GM12872 (cell line): ENCODE measurements at regions not wholly inside any gene's neighbourhood (a gene's known extent, or its start where the extent isn't known, plus 50 kb on each side); places are given as distances from the start of the nearest gene placed in this dataset.

ENCODE experiments used
- TF ChIP-seq, protein P1 (sequence below): IDR thresholded peaks from 3 replicates; pipeline ENCODE4 v1.5.1; 2011; ENCODE audit warnings: low read depth, mild to moderate bottlenecking, low read length, moderate library complexity; ENCODE audit not compliant: insufficient read depth

DNA sequence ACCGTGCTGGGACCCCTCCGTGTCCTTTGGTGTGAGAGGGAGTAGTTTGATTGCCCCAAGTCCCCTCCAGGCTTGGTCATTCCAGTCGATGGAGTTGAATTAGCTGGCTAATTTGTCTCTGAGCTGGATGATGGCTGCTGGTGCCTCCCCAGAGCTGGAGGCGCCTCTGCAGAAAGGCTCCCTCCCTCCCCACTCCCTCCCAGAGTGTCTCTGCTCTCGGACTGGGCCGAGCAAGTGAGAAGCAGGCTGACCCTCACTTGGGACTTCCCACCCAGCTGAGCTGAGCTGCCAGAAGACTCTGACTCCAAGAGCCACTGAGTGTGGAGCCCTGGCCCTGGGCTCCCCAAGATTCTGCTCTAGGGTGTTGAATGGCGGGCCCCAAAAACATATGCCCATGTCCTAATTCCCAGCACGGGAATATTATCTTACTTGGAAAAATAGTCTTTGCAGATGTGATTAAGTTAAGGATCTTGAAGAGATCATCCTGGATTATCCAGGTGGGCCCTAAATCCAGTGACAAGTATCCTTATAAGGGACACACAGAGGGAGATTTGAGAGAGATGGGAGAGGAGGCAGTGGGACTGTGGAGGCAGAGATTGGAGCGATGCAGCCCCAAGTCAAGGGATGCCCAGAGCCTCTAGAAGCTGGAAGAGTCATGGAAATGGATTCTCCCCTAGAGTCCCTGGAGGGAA, 60.7 kb upstream of the TLE3 start:
- TF ChIP-seq, protein P1, sequence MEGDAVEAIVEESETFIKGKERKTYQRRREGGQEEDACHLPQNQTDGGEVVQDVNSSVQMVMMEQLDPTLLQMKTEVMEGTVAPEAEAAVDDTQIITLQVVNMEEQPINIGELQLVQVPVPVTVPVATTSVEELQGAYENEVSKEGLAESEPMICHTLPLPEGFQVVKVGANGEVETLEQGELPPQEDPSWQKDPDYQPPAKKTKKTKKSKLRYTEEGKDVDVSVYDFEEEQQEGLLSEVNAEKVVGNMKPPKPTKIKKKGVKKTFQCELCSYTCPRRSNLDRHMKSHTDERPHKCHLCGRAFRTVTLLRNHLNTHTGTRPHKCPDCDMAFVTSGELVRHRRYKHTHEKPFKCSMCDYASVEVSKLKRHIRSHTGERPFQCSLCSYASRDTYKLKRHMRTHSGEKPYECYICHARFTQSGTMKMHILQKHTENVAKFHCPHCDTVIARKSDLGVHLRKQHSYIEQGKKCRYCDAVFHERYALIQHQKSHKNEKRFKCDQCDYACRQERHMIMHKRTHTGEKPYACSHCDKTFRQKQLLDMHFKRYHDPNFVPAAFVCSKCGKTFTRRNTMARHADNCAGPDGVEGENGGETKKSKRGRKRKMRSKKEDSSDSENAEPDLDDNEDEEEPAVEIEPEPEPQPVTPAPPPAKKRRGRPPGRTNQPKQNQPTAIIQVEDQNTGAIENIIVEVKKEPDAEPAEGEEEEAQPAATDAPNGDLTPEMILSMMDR = no peak

DNA sequence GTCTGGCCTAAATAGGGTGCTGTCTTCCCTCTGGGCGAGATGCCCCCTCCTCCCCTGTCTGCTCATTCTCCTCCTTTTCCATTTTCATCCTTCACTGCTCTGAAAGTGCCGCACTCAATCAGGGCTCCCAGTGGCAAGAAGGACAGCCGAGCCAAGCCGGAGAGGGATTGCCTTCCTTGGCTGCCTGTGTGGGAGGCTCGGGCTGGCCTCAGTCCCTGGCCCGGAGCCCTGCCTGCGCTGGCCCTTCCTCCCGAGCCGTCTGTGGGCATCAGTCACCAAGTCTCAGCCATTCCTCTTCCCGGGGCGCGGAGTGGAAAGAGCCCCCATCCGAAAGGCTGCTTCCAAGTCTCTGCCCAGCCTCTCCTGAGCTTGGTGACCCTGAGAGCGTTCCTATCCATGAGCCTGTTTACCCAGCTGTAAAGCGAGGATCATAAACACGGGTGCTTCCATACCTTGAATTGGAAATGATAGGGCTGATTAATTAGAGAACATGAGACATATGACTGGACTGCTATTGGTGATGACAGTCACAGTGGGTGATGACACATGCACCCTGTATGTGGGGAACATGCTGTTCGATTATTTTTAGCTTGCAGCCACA, 59.1 kb upstream of the TLE3 start:
- TF ChIP-seq, protein P1 = no peak

DNA sequence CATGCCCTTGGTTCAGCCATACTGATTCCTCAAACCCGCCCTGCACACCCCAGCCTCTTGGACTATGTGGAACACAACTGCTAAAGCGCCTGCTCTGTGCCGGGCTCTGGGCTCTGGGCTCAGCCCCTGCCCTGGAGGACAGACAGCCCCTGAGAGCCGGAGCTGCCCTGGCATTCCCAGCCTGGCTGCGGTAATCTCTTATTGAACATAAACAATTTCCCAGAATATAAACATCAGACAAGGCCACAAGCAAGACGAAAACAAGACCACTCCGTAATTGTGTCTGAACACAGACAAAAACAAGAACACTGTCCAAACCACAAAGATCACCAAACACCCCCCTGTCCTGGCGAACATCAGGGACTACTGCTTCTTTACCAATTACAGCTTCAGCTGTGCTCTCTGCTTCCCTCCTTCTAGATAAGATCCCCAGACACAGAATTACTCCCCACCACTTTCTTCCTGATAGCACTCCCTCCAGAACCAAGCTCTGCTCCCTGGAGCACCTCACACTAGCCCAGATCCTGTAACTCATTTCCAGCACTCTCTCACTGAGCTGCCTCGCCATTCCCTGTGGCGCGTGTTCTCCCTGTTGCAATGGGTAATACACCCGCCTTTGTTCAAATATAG, 57.1 kb upstream of the TLE3 start:
- TF ChIP-seq, protein P1 = no peak

DNA sequence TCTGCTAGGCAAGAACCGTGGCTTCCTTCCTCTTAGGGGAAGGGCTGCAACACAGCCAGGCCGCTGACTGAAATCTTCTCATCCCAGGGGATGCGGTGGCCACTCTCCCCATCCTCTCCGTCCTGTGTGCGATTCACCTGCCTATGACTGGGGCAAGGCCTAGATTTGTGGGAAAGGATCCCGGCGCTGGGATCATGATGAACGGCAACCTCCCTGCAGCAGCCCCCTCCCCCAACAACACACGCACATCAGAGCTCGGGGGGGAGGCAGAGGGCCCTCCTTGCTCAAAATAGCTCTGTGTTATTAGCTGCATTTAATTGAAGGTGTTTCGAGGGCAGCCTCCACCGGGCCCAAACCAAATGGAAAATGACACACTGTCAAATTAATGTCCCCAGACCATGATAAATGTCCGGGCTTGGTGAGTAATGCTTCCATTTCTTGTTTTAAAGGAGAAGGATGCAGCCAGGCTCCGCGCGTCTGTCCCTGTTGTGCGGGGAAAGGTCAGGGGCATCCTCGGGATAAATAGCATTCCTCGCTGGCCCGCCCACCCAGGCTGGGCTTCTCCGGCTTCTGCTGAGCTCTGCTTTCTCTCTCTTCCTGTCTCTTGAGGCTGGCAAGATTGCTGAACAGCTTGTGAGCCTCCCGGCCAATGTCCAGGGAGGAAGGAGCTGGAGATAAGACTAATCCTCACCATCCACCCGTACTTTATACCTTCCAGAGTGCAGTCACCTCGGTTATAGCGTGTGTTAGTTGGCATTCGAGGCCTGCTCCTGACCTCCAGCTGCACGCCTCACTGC, 56.4 kb upstream of the TLE3 start:
- TF ChIP-seq, protein P1 = no peak

DNA sequence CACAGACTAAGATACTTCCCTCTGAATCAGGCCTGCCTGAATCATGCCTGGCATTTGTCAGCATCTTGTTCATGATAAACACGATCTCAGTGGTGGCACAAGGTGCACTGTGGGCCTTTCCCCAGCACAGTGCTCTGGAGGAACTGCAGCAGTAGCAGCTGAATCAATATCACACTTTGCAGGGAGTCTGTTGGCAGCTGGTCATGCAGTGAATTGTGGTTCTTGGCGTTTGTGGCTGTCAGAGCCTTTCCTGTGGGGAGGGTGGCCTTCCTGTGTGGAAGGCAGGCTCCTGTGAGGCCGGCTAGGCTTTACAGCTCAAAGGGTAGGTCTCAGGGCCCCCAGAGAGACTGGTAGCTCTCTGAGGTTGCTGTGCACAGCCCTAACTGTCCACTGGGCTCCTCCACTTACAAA, 54.4 kb upstream of the TLE3 start:
- TF ChIP-seq, protein P1 = no peak

DNA sequence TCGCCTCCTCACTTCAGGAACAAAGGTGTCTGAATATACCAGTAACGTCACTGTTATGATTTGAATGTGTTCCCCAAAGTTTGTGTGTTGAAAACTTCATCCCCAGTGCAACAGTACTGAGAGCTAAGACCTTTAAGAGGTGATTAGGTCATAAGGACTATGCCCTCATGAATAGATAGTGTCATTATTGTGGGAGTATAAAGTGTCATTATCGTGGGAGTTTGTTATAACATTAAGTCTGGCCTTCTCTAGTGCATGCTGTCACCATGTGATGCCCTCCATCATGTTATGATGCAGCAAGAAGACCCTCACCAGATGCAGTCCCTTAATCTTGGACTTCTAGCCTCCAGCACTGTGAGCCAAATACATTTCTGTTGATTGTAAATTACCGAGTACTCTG, 53.7 kb upstream of the TLE3 start:
- TF ChIP-seq, protein P1 = no peak

DNA sequence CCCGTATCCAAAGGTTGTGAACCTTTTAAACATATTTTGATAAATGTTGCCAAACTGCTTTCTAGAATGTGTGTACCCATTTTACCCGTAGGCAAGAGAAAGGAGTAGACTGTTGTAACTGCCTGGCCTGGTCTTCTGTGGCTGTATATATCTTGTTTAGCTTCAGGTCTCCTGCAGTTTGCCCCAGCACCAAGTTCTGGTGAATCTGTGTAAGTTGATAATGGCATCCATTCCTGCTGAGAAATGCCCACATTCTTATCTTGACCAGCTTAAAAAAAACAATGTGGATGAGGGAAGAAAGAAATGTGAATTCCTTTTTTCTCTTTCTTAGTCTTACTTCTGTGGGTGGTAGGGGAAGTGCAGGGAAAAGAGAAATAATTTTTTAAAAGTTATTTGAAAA, 53.3 kb upstream of the TLE3 start:
- TF ChIP-seq, protein P1 = no peak
